Activated B cell treated with CpG ODN at 0.5 μM for 24 hours (primary cell): ENCODE measurements at regions not wholly inside any gene's neighbourhood (a gene's known extent, or its start where the extent isn't known, plus 50 kb on each side); places are given as distances from the start of the nearest gene placed in this dataset.

ENCODE experiments used
- ATAC-seq: fragments of 200-7000 bp; cut with Tn5 transposase; one replicate; pipeline ENCODE4 v1.10.0; 2021; ENCODE audit warnings: low read depth, mild to moderate bottlenecking, moderate library complexity
- CTCF ChIA-PET: fragments of 350-600 bp; sonication (Branson Sonifier 250); formaldehyde crosslinking; loops from one replicate; lab custom pipeline; 2021; ENCODE audit warnings: antibody characterized with exemption; lab: Charles Lee
- POLR2A ChIA-PET: fragments of 350-600 bp; sonication (Branson Sonifier 250); formaldehyde crosslinking; loops from one replicate; lab custom pipeline; 2021; ENCODE audit warnings: antibody characterized with exemption; lab: Charles Lee
- DNase-seq: peaks from one replicate; pipeline ENCODE4 v3.0.0; 2022
- H3K27ac Mint-ChIP-seq: one replicate; pipeline ENCODE4 v1.8.0; 2020; ENCODE audit warnings: mixed read lengths
- H3K27me3 Mint-ChIP-seq: one replicate; pipeline ENCODE4 v1.8.0; 2021; ENCODE audit warnings: mixed read lengths
- H3K36me3 Mint-ChIP-seq: one replicate; pipeline ENCODE4 v1.8.0; 2021; ENCODE audit warnings: low read depth, mixed read lengths
- H3K4me1 Mint-ChIP-seq: one replicate; pipeline ENCODE4 v1.8.0; 2021; ENCODE audit warnings: mixed read lengths
- H3K4me3 Mint-ChIP-seq: one replicate; pipeline ENCODE4 v1.8.0; 2020; ENCODE audit warnings: mild to moderate bottlenecking, mixed read lengths
- H3K9me3 Mint-ChIP-seq: one replicate; pipeline ENCODE4 v1.8.0; 2020; ENCODE audit warnings: mixed read lengths
- CTCF ChIP-seq: fragments of 200-600 bp; IDR thresholded peaks from one replicate; pipeline ENCODE4 v1.8.0; 2022; ENCODE audit warnings: antibody characterized with exemption, mild to moderate bottlenecking
- intact Hi-C: fragments of 100-400 bp; cut with micrococcal nuclease; formaldehyde crosslinking; loops from one replicate; pipeline ENCODE4 v1.15.1; 2024

GRCh38 chr12:29847246-29847645, 63.5 kb upstream of the TMTC1 start:
- H3K4me1 Mint-ChIP-seq, result no peaks in the 10 kb centered on the region
- intact Hi-C loops, result no loop called here
- POLR2A ChIA-PET, result no interaction called here
- H3K27me3 Mint-ChIP-seq, result no peaks in the 10 kb centered on the region
- H3K9me3 Mint-ChIP-seq, result peaks cover 15% of the 10 kb centered on the region
- ATAC-seq, result no peak
- H3K27ac Mint-ChIP-seq, result no peak overlapping the region
- CTCF ChIA-PET, result no interaction called here
- DNase-seq, result no peak
- no peaks in the 10 kb centered on the region for H3K36me3 Mint-ChIP-seq
- TF ChIP-seq CTCF, result no peak
- no peak overlapping the region for H3K4me3 Mint-ChIP-seq

DNA sequence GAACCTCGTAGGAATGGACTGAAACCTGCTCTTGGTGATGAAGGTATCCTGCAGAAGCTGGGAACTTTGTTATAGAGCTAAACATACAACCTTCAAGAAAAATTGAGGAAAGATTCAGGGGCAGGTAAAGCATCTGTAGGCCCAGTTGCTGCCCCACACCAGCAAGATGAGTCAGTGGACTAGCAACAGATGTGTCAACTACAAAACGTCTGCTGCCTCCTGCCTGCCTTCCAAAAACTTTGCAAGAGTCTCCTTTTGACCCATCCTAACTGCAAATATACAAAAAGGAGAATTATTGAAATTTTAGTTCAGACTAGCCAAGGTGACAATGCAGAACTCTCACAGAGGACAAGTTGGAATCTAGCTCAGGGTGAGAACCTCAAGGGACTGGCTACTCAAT, 60.9 kb upstream of the TMTC1 start:
- intact Hi-C loops, result no loop called here
- CTCF ChIA-PET, result no interaction called here
- Mint-ChIP-seq H3K9me3 (peaks cover 8% of the 10 kb centered on the region), H3K27ac (no peak overlapping the region), H3K4me3 (no peak overlapping the region), H3K27me3 (no peaks in the 10 kb centered on the region), H3K4me1 (no peaks in the 10 kb centered on the region), H3K36me3 (no peaks in the 10 kb centered on the region)
- POLR2A ChIA-PET, result no interaction called here
- TF ChIP-seq CTCF, result no peak
- ATAC-seq (no peak), DNase-seq (no peak)

DNA sequence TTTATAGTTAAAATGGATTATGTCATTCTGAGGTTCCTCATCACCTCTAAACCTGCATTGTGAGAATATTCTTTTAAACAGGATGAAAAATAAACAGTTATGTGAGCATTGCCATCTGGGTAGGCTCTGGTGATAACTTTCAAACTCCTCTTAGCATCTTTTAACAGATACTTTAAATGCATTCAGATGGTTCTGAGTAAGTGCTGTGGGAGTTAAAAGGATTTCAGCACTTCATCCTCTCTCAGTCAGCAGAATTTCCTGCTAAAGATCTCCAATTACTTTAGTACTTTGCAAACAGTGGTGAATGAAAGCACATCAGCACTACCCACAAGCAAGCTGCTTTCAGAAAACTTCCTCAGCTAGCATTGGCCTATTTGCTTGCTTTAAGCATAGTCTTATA, 59.3 kb upstream of the TMTC1 start:
- Mint-ChIP-seq H3K4me1 (no peaks in the 10 kb centered on the region), H3K27me3 (no peaks in the 10 kb centered on the region), H3K9me3 (peaks cover 15% of the 10 kb centered on the region), H3K27ac (no peak overlapping the region), H3K36me3 (no peaks in the 10 kb centered on the region), H3K4me3 (no peak overlapping the region)
- intact Hi-C loops, result no loop called here
- DNase-seq, result no peak
- ChIA-PET CTCF (no interaction called here), POLR2A (no interaction called here)
- ATAC-seq, result no peak
- TF ChIP-seq CTCF, result no peak

GRCh38 chr12:29838768-29839167, 55.0 kb upstream of the TMTC1 start:
- CTCF ChIA-PET, result no interaction called here
- TF ChIP-seq CTCF, result no peak

More at GRCh38 chr12:29838768-29839167, 55.0 kb upstream of the TMTC1 start:
- intact Hi-C loops, result no loop called here
- Mint-ChIP-seq H3K36me3 (no peaks in the 10 kb centered on the region), H3K4me3 (no peak overlapping the region), H3K27ac (no peak overlapping the region), H3K27me3 (no peaks in the 10 kb centered on the region), H3K9me3 (peaks cover 29% of the 10 kb centered on the region), H3K4me1 (no peaks in the 10 kb centered on the region)
- DNase-seq (no peak), ATAC-seq (no peak)
- POLR2A ChIA-PET, result no interaction called here
